ENCODE measurements at regions not wholly inside any gene's neighbourhood (a gene's known extent, or its start where the extent isn't known, plus 50 kb on each side); places are given as distances from the start of the nearest gene placed in this dataset.

DNA sequence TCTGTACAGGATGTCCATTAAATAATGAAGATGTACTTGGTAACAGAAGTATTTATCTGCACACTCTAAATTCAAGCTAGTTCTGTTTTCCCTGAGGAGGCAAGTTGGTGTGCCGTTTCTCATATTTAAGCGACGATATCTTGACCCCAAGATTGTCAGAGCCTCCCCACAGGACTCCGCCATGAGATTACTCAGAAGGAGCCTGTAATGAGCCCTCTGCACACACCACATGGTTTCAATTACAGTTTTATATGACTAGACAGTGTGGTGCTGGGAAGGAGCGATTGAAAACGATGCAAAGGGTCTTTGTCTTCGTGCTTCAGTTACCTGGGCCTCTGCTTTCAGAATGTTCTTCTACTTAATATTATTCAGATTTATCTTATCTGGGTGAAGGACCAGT is 840.4 kb upstream of the WWC1 start:
- no peak for TF ChIP-seq CTCF (IDR thresholded peaks at IDR 0.05; ENCODE audit: insufficient read depth, low read length, poor library complexity, severe bottlenecking)
- TF ChIP-seq EZH2phosphoT487 (conservative IDR thresholded peaks at IDR 0.05; ENCODE audit: low read length) = no peak

Measured in SU-DHL-6 (cell line).